ENCODE measurements at regions not wholly inside any gene's neighbourhood (a gene's known extent, or its start where the extent isn't known, plus 50 kb on each side); places are given as distances from the start of the nearest gene placed in this dataset.

- DNase-seq: no peak
- 79 to 83% methylated on average over 2 of the region's 2 CpGs for WGBS, 2 donors
- Histone ChIP-seq H3K4me3 (no peak overlapping the region), H3K4me1 (no peaks in the 10 kb centered on the region), H3K36me3 (ENCODE audit: low read depth, missing control alignments) (no peaks in the 10 kb centered on the region), H3K27ac (no peak overlapping the region), H3K27me3 (no peaks in the 10 kb centered on the region), H3K9me3 (no peaks in the 10 kb centered on the region)
- intact Hi-C loops (cut with DNase I; ENCODE audit: low total_unique reads): no loop called here
- no peak for TF ChIP-seq POLR2A (IDR thresholded peaks at IDR 0.05)
- TF ChIP-seq CTCF (IDR thresholded peaks at IDR 0.05): no peak
These were observed 75.7 kb upstream of the GADL1 start for GRCh38 chr3:30970183-30970582.

- no peak for TF ChIP-seq POLR2A (IDR thresholded peaks at IDR 0.05)
- no peak for TF ChIP-seq CTCF (IDR thresholded peaks at IDR 0.05)
- Histone ChIP-seq H3K9me3 (no peaks in the 10 kb centered on the region), H3K27me3 (no peaks in the 10 kb centered on the region), H3K36me3 (ENCODE audit: low read depth, missing control alignments) (no peaks in the 10 kb centered on the region), H3K4me1 (no peaks in the 10 kb centered on the region), H3K27ac (no peak overlapping the region), H3K4me3 (no peak overlapping the region)
- intact Hi-C loops (cut with DNase I; ENCODE audit: low total_unique reads): no loop called here
- 85 to 97% methylated on average over 1 of the region's 1 CpG for WGBS, 2 donors
- DNase-seq: no peak
These were observed 78.0 kb upstream of the GADL1 start for GRCh38 chr3:30972449-30972848.

GRCh38 chr3:30974071-30974470 lies 79.6 kb upstream of the GADL1 start:
- Histone ChIP-seq H3K36me3 (ENCODE audit: low read depth, missing control alignments) (no peaks in the 10 kb centered on the region), H3K27ac (no peak overlapping the region), H3K9me3 (no peaks in the 10 kb centered on the region), H3K4me3 (no peak overlapping the region), H3K27me3 (no peaks in the 10 kb centered on the region), H3K4me1 (no peaks in the 10 kb centered on the region)
- intact Hi-C loops (cut with DNase I; ENCODE audit: low total_unique reads): no loop called here
- 93 to 96% methylated on average over 2 of the region's 2 CpGs for WGBS, 2 donors
- DNase-seq: no peak
- TF ChIP-seq CTCF (IDR thresholded peaks at IDR 0.05): no peak
- TF ChIP-seq POLR2A (IDR thresholded peaks at IDR 0.05): no peak

GRCh38 chr3:30977592-30977991 lies 83.1 kb upstream of the GADL1 start:
- intact Hi-C loops (cut with DNase I; ENCODE audit: low total_unique reads): no loop called here
- DNase-seq: no peak
- TF ChIP-seq CTCF (IDR thresholded peaks at IDR 0.05) (no peak), POLR2A (IDR thresholded peaks at IDR 0.05) (no peak)
- Histone ChIP-seq H3K4me1 (no peaks in the 10 kb centered on the region), H3K27ac (no peak overlapping the region), H3K36me3 (ENCODE audit: low read depth, missing control alignments) (no peaks in the 10 kb centered on the region), H3K4me3 (no peak overlapping the region), H3K27me3 (no peaks in the 10 kb centered on the region), H3K9me3 (no peaks in the 10 kb centered on the region)
- 88 to 95% methylated on average over 1 of the region's 1 CpG for WGBS, 2 donors

- H3K4me1 ChIP-seq: no peaks in the 10 kb centered on the region
- no peak for DNase-seq
- intact Hi-C loops (cut with DNase I; ENCODE audit: low total_unique reads): no loop called here
- TF ChIP-seq POLR2A (IDR thresholded peaks at IDR 0.05) (no peak), CTCF (IDR thresholded peaks at IDR 0.05) (no peak)
- H3K27ac ChIP-seq: no peak overlapping the region
- no peak overlapping the region for H3K4me3 ChIP-seq
- no peaks in the 10 kb centered on the region for H3K9me3 ChIP-seq
- no peaks in the 10 kb centered on the region for H3K27me3 ChIP-seq
- no peaks in the 10 kb centered on the region for H3K36me3 ChIP-seq (ENCODE audit: low read depth, missing control alignments)
These were observed 86.5 kb upstream of the GADL1 start for GRCh38 chr3:30980993-30981392.
